GM13976 (cell line): ENCODE measurements at regions not wholly inside any gene's neighbourhood (a gene's known extent, or its start where the extent isn't known, plus 50 kb on each side); places are given as distances from the start of the nearest gene placed in this dataset.

ENCODE experiments used
- DNase-seq: peaks from one replicate; pipeline ENCODE4 v3.0.0; 2012; ENCODE audit warnings: low spot score
- in situ Hi-C: fragments of 300-500 bp; cut with MboI; formaldehyde crosslinking; loops from one replicate; pipeline ENCODE4 v1.12.0; 2022; ENCODE audit warnings: low sequenced_read_pairs, mixed read lengths, inconsistent platforms; ENCODE audit not compliant: unreplicated experiment
- TF ChIP-seq, protein P1 (sequence below): IDR thresholded peaks from 2 replicates; pipeline ENCODE4 v1.5.1; 2012; ENCODE audit warnings: borderline replicate concordance, mild to moderate bottlenecking; ENCODE audit not compliant: insufficient read depth; ENCODE audit errors: extremely low read depth, missing control alignments, control extremely low read depth

DNA sequence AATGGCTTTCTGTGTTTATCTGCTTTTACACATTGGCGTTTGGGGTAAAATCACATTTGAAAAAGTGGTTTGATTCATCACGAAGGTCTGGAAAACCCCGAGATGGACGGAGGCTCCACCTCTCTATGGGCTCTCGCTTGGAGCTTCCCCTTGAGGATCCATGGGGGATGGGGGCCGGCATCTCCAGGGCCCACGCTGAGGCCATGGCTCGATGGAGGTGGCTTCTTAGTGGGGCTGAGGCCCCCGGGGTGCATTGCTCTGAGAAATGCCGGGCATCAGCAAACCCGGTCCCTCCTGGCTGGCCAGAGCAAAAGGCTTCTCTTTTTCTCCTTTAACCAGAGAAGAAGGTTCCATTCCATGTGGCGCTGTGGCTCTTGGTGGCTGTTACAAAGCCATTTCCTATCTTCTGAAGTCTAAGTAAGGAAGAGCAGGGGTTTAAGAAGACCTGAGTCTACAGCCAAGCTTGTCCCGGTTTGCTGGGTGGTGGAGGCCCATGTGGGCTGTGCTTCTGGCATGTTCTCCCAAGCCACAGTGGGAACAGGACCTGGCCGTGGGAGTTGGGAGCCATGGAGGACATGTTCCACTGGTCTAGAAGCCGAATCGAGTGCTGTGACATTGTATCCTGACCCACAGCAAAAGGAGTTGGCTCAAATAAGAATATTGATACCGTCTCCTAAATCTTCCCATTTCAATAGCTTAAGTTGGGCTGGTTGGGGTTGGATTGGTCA lies 243.5 kb upstream of the PITRM1 start:
- DNase-seq = no peak
- TF ChIP-seq, protein P1, sequence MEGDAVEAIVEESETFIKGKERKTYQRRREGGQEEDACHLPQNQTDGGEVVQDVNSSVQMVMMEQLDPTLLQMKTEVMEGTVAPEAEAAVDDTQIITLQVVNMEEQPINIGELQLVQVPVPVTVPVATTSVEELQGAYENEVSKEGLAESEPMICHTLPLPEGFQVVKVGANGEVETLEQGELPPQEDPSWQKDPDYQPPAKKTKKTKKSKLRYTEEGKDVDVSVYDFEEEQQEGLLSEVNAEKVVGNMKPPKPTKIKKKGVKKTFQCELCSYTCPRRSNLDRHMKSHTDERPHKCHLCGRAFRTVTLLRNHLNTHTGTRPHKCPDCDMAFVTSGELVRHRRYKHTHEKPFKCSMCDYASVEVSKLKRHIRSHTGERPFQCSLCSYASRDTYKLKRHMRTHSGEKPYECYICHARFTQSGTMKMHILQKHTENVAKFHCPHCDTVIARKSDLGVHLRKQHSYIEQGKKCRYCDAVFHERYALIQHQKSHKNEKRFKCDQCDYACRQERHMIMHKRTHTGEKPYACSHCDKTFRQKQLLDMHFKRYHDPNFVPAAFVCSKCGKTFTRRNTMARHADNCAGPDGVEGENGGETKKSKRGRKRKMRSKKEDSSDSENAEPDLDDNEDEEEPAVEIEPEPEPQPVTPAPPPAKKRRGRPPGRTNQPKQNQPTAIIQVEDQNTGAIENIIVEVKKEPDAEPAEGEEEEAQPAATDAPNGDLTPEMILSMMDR = no peak
- in situ Hi-C loops = no loop called here

GRCh38 chr10:3415038-3415736 lies 242.6 kb upstream of the PITRM1 start:
- in situ Hi-C loops = no loop called here
- TF ChIP-seq, protein P1 = no peak
- no peak for DNase-seq

- in situ Hi-C loops = no loop called here
- DNase-seq = no peak
- TF ChIP-seq, protein P1 = no peak
These were observed 242.1 kb upstream of the PITRM1 start for GRCh38 chr10:3414667-3415023.

DNA sequence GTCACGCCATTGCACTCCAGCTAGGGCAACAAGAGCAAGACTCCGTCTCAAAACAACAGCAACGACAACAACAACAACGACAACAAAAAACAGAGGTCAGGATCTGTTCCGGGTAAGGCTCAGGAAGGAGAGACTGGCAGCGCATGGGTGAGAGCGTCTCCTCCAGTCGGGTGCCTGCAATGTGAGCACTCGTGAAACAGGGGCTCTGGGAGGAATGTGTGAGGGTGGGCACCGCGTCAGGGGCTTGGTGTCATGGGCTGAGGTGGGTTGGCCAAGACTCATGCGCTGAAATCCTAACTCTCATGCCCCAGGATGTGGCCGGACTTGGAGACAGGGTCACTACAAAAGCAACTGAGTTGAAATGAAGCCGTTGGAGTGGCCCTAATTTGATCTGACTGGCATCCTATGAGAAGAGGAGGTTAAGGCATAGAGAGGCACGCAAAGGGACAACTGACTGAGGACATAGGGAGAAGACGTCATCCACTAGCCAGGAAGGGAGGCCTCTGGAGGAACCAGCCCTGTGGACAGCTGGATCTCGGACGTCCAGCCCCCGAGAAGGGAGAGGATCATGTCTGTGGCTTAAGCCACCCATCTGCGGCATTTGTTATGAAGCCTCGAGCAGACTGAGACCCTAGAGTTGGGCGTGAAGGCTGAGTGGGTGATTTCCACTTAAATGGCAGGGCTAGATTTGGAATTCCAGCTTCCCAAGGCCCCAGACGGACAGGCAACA lies 241.5 kb upstream of the PITRM1 start:
- no peak for DNase-seq
- TF ChIP-seq, protein P1 = no peak
- in situ Hi-C loops = no loop called here

DNA sequence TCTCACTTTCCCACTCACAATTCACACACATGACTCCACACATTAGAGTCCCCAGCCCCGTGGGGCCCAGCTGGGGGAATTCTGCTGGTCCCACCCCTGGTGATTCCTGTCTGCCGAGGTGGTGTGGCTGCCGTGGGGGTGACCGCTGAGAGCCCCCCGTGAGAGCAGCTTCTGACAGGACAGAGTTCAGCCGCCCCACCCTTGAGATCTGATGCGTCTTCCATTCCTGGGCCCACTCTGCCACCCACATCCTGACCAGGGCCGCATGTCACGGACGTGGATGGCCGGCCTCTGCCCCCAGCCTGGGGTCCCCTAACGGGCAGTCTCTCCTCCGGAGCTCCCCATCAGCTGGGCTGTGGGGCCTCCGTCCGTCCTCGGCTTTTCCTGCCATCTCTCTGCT lies 240.1 kb upstream of the PITRM1 start:
- in situ Hi-C loops = no loop called here
- TF ChIP-seq, protein P1 = no peak
- DNase-seq = no peak

DNA sequence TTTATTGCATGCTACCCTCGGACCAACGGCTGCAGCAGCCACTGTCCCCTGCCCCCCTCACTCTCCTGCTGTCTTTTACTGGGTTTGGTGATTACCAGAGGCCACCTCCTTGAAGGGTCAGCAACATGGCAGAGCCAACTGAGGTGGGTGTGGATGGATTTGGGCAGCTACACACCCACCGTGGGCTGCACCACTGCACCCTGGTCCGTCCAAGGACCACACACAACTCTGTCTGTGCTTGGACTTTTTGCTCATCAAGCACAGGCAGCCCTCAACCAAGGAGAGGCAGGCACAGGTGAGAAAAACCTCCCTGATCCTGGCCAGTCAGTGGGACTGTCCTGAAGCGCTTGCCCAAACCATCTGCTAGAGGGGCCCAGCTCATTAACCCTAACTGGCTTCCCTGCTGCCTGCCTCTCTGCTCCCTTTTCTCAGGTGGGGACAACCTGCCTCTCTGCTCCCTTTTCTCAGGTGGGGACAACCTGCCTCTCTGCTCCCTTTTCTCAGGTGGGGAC lies 239.5 kb upstream of the PITRM1 start:
- in situ Hi-C loops = no loop called here
- DNase-seq = no peak
- TF ChIP-seq, protein P1 = no peak
